MCF 10A (cell line): ENCODE measurements at regions not wholly inside any gene's neighbourhood (a gene's known extent, or its start where the extent isn't known, plus 50 kb on each side); places are given as distances from the start of the nearest gene placed in this dataset.

ENCODE experiments used
- BruUV-seq: library from RNA; stranded (reverse); fragments of 400-500 nt; replicated peaks from 2 replicates; lab custom pipeline; 2021; lab: Mats Ljungman, UMichigan
- CTCF ChIA-PET: fragments of 300-600 bp; sonication (Branson Sonifier 250); formaldehyde crosslinking; extraction: SDS; loops from one replicate; lab custom pipeline; 2021; ENCODE audit warnings: antibody characterized with exemption, inconsistent platforms; lab: Yijun Ruan, JAX
- POLR2A ChIA-PET: fragments of 300-600, 350-650 bp; sonication (Branson Sonifier 250); formaldehyde crosslinking; extraction: SDS; loops from one replicate; lab custom pipeline; 2020; ENCODE audit warnings: antibody characterized with exemption, inconsistent platforms; lab: Yijun Ruan, JAX
- DNase-seq: peaks from one replicate; pipeline ENCODE4 v3.0.0-alpha.2; 2018; ENCODE audit not compliant: unreplicated experiment
- H3K27ac Mint-ChIP-seq: one replicate; pipeline ENCODE4 v1.8.0; 2022; ENCODE audit warnings: mild to moderate bottlenecking, low read depth, mixed read lengths; ENCODE audit not compliant: unreplicated experiment
- H3K27me3 Mint-ChIP-seq: one replicate; pipeline ENCODE4 v1.8.0; 2022; ENCODE audit warnings: mixed read lengths; ENCODE audit not compliant: insufficient read depth, unreplicated experiment
- H3K36me3 Mint-ChIP-seq: one replicate; pipeline ENCODE4 v1.8.0; 2022; ENCODE audit warnings: mild to moderate bottlenecking, moderate library complexity, mixed read lengths; ENCODE audit not compliant: insufficient read depth, unreplicated experiment
- H3K4me1 Mint-ChIP-seq: one replicate; pipeline ENCODE4 v1.8.0; 2022; ENCODE audit warnings: mixed read lengths; ENCODE audit not compliant: insufficient read depth, unreplicated experiment
- H3K4me3 Mint-ChIP-seq: one replicate; pipeline ENCODE4 v1.8.0; 2022; ENCODE audit warnings: mild to moderate bottlenecking, moderate library complexity, mixed read lengths; ENCODE audit not compliant: unreplicated experiment
- H3K9me3 Mint-ChIP-seq: one replicate; pipeline ENCODE4 v1.8.0; 2022; ENCODE audit warnings: mixed read lengths; ENCODE audit not compliant: unreplicated experiment
- intact Hi-C: fragments of 100-400 bp; cut with micrococcal nuclease; formaldehyde crosslinking; loops from 2 replicates; pipeline ENCODE4 v1.14.1; 2022
- TF ChIP-seq, protein P1 (sequence below): fragments of 200-600 bp; IDR thresholded peaks from one replicate; pipeline ENCODE4 v1.8.0; 2022; ENCODE audit warnings: antibody characterized with exemption, mild to moderate bottlenecking; ENCODE audit not compliant: unreplicated experiment

GRCh38 chr1:99591886-99592285, 54.0 kb upstream of the PALMD start:
- no peak overlapping the region for H3K27ac Mint-ChIP-seq
- TF ChIP-seq, protein P1, sequence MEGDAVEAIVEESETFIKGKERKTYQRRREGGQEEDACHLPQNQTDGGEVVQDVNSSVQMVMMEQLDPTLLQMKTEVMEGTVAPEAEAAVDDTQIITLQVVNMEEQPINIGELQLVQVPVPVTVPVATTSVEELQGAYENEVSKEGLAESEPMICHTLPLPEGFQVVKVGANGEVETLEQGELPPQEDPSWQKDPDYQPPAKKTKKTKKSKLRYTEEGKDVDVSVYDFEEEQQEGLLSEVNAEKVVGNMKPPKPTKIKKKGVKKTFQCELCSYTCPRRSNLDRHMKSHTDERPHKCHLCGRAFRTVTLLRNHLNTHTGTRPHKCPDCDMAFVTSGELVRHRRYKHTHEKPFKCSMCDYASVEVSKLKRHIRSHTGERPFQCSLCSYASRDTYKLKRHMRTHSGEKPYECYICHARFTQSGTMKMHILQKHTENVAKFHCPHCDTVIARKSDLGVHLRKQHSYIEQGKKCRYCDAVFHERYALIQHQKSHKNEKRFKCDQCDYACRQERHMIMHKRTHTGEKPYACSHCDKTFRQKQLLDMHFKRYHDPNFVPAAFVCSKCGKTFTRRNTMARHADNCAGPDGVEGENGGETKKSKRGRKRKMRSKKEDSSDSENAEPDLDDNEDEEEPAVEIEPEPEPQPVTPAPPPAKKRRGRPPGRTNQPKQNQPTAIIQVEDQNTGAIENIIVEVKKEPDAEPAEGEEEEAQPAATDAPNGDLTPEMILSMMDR, result no peak
- ChIA-PET CTCF (no interaction called here), POLR2A (interaction anchor here (1.1 kb wide), 1 partner anchor 45 kb away, joined by 3 read pairs; no protein-coding TSS in a partner anchor)
- peaks cover 12% of the 10 kb centered on the region for H3K4me1 Mint-ChIP-seq
- no peaks in the 10 kb centered on the region for H3K27me3 Mint-ChIP-seq
- no peaks in the 10 kb centered on the region for H3K36me3 Mint-ChIP-seq
- no peaks in the 10 kb centered on the region for H3K9me3 Mint-ChIP-seq
- no TSS peak for BruUV-seq
- DNase-seq, result no peak
- H3K4me3 Mint-ChIP-seq, result no peak overlapping the region
- intact Hi-C loops, result no loop called here

DNA sequence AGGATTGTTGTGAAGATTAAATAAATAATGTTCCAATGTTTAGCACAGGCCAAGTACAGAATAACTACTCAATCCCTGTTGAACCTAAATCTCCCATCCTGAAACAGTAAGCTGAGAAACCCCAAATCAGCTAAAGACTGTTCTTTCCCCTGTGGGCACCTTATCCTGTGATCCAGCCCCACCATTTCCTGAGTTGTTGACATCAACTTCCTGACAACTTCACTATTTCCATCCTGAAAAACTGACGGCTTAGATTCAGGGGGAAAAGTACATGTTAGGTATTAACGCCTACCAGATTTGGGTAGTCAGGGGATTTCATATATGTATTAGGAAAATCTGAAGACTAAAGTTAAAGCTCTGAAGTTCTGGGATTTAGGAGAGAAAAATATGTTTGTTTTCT, 51.7 kb upstream of the PALMD start:
- DNase-seq, result no peak
- TF ChIP-seq, protein P1, result no peak
- no peaks in the 10 kb centered on the region for H3K27me3 Mint-ChIP-seq
- H3K4me1 Mint-ChIP-seq, result peaks cover 16% of the 10 kb centered on the region
- ChIA-PET CTCF (interaction anchor here (0.7 kb wide), 1 partner anchor 96 kb away, joined by 3 read pairs; no protein-coding TSS in a partner anchor), POLR2A (interaction anchor here (1.0 to 1.5 kb wide), 2 partner anchors 14 to 15 kb away, joined by 3 to 4 read pairs; no protein-coding TSS in a partner anchor)
- intact Hi-C loops, result no loop called here
- H3K27ac Mint-ChIP-seq, result no peak overlapping the region
- H3K36me3 Mint-ChIP-seq, result no peaks in the 10 kb centered on the region
- no TSS peak for BruUV-seq
- no peak overlapping the region for H3K4me3 Mint-ChIP-seq
- no peaks in the 10 kb centered on the region for H3K9me3 Mint-ChIP-seq

GRCh38 chr1:99595041-99595440, 50.9 kb upstream of the PALMD start:
- H3K9me3 Mint-ChIP-seq, result no peaks in the 10 kb centered on the region
- no peak overlapping the region for H3K4me3 Mint-ChIP-seq
- intact Hi-C loops, result no loop called here
- CTCF ChIA-PET, result interaction anchor here (0.6 kb wide), 1 partner anchor 160 kb away, joined by 3 read pairs; no protein-coding TSS in a partner anchor
- no peaks in the 10 kb centered on the region for H3K27me3 Mint-ChIP-seq
- no peaks in the 10 kb centered on the region for H3K36me3 Mint-ChIP-seq
- DNase-seq, result no peak
- peaks cover 22% of the 10 kb centered on the region for H3K4me1 Mint-ChIP-seq
- BruUV-seq, result no TSS peak
- no peak overlapping the region for H3K27ac Mint-ChIP-seq
- TF ChIP-seq, protein P1, result no peak
- POLR2A ChIA-PET, result interaction anchor here (0.9 to 1.5 kb wide), 4 partner anchors 10 to 91 kb away, joined by 3 to 5 read pairs (median 4); no protein-coding TSS in a partner anchor

DNA sequence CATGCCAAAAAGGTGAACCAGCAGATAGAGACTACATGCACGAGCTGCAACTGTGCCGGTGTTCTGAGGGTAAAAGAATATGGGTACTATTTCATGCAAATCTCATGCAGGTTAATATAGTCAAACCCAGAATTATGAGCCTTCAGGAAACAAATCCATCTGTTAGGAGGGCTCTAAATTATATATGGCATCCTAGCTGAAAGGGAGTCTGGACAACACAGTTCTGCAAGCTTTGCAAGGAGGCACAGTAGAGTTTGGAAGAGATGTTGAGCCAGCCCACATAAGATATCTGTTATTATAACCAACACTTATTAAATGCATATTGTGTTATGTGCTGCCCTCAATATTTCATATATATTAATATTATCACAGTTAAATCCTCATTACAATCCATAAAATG, 50.5 kb upstream of the PALMD start:
- H3K36me3 Mint-ChIP-seq, result no peaks in the 10 kb centered on the region
- CTCF ChIA-PET, result interaction anchor here (0.6 to 1.1 kb wide), 3 partner anchors 9 to 160 kb away, joined by 3 read pairs; no protein-coding TSS in a partner anchor
- no peak overlapping the region for H3K27ac Mint-ChIP-seq
- no peaks in the 10 kb centered on the region for H3K9me3 Mint-ChIP-seq
- H3K27me3 Mint-ChIP-seq, result no peaks in the 10 kb centered on the region
- POLR2A ChIA-PET, result interaction anchor here (0.9 to 1.5 kb wide), 3 partner anchors 10 to 90 kb away, joined by 3 to 5 read pairs (median 4); no protein-coding TSS in a partner anchor
- TF ChIP-seq, protein P1, result no peak
- intact Hi-C loops, result no loop called here
- no peak for DNase-seq
- BruUV-seq, result no TSS peak
- peaks cover 18% of the 10 kb centered on the region for H3K4me1 Mint-ChIP-seq
- H3K4me3 Mint-ChIP-seq, result no peak overlapping the region
